Tongue (tissue), 1 donor: ENCODE measurements at regions not wholly inside any gene's neighbourhood (a gene's known extent, or its start where the extent isn't known, plus 50 kb on each side); places are given as distances from the start of the nearest gene placed in this dataset.

ENCODE experiments used
- DNase-seq: peaks from one replicate; pipeline ENCODE4 v3.0.0-alpha.2; 2015

DNA sequence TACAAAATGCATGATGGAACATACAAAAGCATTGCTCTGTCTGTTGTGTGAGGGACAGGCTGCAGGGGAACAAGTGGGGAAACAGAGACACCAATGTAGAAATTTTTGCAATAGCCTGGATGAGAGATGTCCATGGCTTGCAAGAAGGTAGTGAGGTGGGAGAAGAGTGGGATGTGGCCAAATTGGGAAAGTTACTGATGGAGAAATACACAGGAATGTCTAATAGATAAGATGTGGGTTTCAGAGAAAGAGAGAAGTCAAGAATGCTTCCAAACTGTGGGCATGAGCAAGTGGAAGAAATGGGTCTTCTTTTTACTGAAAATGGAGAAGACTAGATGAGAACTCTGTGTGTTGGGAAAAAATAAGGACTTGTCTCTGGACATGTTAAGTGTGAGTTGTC is 592.7 kb downstream of the TNS3 start:
- DNase-seq: no peak

DNA sequence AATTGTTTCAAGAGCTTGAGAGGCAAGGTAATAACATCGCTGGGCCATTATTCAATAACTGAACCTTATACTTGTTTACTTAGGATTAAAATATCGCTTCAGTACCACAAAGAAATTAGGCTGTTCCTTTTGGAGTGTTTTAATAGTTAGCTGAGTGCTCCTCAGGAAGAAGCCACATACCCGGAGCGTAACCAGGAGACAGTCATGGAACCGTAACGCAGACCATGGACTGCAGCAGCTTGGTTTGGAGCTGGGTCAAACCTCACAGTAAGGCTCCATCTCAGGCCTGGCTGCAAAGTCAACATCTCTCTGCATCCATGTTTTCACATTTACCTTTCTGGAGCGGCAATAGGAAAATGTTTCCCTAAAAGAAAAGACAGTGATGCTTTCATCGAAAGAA is 599.0 kb downstream of the TNS3 start:
- DNase-seq: no peak

DNA sequence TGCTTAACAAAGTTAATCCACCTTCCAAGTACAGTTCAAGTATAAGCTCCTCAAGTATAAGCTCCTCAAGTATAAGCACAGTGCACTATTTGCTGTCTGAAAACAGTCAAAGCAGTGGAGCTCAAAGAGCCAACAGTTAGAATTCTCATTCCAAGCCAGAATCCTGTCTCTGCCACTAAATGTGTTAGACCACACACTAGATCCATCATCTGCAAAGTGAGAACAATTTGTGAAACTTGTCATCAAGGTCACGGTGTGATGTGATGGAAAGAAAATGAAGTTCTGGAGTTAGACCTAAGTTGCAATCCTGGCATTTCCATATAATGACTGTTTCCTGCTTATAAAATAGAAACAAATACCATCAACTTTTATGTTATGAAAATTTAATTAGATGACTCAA is 602.5 kb downstream of the TNS3 start:
- no peak for DNase-seq

DNA sequence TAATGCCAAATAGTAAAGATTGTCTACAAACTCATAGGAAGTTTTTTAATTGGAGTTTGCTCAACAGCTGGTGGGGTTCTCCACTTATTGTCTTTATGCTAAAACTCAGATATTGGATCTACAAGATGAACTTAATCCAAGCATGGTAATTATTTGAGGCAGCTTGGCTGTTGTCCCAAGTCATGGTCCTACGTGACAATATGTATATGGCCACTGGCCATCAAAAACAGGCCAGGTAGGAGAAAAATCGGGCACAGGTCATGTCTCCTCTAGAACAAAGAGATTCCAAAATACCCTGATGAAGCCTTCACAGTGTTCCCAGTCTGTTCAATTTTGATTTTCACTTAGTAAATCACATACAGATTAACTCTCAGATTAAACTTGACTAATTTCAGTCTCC is 606.4 kb downstream of the TNS3 start:
- no peak for DNase-seq

DNA sequence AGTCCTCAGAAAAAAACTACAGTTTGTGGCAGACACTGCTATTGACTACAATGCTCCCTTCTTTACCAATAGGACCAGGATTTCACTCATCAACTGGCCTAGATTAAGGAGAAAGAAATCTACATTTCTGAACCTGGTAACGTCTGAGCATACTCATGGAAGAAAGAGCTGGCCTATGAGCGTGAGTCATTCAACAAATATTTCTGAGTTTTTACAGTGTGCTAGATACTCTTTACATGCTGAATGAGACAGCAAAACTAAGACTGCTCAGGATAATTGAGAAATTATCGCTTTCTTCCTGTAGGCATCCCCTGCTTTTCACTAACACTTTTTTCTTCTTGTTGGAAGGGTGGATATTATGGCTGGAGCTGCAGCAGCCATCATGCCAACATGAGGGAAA is 609.7 kb downstream of the TNS3 start:
- DNase-seq: no peak

DNA sequence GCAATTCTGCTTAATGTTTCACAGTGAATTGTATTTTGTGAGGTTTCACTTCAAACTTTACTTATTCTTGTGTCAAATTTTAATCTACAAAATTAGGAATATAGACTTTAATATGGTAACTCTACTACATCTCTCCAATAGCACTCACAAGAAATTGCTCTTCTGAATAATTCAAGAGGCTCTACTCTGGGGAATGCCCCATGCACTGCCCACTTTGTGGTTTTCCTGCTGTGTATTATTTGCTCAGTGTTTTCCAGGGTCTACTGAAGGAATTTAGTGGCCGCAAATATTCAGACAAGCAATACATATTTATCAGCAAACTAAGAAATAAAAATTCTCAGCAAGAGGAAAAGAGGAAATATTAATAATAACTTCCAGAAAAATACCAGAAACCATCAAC is 611.4 kb downstream of the TNS3 start:
- DNase-seq: no peak

DNA sequence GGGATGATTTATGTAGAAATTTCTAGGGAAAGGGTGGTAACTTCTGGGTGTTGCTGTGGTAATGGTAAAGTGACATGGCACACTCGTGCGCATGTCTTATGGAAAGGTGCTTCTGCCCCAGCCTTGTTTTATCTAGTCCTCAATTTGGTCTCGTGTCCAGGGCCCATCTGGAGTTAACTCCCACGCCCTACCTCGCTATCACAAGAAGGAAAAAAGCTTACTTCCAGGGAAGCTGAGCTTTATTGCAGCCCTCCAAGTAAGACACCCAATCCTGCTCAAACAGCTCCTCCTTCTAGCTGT is 611.8 kb downstream of the TNS3 start:
- no peak for DNase-seq

DNA sequence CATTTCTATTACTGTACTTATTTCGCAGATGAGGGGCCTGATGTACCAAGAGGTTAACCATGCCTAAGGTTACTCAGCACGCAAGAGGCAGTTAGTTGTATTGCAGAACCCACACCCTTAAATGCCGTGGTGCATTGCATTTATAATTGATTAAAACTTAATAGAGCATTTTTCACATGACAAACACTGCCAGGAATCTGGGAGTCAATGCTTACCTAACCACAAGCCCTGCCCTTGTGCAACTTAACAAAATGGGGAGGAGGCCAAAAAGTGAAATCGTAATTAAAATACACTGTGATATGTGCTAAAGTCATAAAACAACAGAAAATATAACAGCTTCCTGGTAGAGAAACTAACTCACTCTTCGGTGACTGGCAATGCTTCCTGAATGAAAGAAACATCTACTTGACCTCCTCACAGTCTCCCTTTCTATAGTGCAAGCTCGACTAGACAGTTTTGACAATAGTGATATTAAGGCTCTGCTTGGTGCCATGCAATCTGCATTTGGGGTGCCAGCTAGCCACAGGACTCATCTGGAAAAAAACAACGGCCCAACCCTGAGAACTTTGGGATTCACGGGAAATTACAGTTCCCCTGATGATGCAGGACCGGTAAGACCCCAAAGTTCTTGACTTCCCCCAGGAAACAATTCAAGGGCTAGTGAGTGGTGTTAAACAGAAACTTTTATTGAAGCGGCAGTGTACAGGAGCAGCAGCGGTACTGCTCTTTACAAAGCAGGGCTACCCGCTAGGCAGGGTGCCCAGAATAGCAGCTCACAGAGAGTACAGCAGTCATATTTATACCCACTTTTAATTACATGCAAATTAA is 612.4 kb downstream of the TNS3 start:
- no peak for DNase-seq

DNA sequence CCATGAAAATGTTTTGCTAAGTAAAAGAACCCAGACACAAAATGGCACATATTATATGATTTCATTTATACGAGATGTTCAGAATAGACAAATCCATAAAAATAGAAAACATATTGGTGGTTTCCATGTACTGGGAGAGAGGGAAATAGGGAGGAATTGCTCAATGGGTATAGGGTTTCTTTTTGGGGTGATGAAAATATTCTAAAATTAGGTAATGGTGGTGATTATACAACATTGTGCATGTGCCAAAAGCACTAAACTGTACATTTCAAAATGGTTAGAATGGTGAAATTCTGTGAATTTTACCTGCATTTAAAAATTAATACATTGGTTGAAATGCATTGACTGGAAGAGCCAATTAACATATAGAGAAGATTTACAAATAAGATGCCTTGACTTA is 613.9 kb downstream of the TNS3 start:
- no peak for DNase-seq

DNA sequence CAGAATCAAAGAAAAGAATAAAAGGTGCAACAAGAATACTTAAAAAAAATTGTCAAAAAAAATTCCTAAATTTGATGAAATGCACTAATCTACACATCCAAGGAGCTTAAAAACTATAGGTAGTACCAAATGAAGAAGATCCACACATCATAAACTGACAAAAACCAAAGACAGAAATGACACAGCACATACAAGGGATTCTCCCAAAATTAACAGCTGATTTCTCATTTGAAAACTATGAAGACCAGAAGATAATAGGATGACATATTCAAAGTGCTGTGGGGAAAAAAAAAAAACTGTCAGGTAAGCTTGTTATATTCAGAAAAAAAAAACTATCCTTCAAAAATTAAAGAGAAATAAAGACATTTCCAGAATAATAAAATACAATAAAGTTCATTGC is 618.2 kb downstream of the TNS3 start:
- DNase-seq: no peak

DNA sequence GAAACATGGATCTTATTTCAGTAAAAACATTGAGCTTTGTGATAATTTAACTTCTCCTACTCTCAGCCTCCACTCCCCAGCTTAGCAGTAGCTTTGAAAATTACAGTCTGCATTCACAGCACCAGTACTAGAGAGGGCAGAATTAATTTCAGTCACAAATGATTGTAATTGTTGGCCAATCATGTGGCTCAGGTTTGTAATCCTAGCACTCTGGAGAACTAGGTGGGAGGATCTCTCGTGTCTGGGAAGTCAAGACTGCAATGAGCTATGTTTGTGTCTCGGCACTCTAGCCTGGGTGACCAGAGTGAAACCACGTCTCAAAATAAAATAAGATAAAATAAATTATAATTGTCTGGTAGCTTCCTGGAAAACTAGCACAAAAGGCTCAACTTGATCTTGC is 620.9 kb downstream of the TNS3 start:
- DNase-seq: no peak

DNA sequence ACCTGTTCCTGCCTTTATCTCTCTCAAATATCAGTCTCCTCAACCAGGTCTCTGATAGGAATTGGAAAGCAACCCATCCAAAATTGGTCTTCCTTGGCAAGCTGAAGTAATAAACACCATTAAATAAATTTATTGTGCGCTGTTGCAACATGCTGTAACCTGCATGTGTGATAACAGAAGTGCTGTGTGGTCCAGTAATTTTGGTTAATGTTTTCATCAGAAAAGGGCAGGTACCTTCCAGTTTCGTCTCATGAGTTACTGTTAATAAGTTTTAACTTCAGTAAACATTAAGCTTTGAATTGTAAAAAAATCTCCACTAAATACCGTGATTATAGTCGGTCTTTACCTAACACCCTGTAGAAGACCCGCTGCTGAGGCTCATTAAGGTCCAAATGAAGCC is 624.7 kb downstream of the TNS3 start:
- no peak for DNase-seq

DNA sequence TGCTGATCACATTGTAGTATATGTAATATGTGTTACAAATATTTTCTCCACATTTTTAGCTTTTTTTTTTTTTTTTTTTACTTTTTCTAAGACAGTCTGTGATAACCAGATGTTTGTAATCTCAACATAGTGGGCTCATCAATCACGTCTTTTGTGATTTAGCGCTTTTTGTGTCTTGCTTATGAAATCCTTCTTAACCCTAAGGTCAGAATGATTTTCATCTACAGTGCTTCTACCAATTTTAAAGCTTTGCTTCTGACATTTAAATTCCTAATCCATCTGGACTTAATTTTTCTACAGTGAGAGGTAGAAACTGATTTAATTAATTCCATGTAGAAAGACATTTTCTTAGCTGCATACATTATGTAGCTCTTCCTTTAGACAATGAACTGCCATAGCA is 626.4 kb downstream of the TNS3 start:
- DNase-seq: no peak

DNA sequence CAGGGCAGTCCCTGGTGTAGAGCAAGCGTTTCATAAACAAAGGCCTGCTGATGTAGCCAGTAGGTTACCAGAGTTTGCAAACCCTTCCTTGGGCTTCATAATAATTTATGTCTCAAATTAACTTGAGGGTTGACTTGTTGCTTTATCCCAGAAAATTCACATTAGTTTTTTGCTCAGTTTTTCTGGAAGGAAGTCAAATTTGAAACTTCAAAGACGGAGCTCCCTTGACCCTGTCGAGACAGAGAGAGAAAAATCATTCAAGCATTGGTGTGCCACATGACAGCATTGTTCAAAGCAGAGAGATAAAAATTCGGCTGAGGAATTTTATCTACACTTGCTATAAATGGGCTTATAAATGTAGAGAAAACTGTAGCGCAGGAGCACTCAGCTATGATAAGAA is 627.7 kb downstream of the TNS3 start:
- no peak for DNase-seq

DNA sequence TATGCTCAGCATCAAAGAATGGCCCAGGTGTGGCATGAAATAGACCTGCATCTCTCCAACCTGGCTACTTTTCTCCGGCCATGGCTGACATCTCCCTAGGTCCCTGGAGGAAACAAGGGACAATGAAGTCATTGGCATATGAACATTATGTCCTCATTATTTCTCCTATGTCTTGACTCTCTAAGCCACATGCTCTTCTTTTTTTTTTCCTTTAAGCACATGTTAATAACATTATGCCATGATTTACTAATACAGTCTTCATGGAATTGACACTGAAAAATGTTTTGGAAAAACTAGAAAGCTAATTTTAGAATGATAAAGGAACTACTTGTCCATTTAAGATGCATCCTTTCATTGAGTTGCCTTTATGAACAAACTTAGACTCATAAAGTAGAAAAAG is 628.9 kb downstream of the TNS3 start:
- DNase-seq: no peak

DNA sequence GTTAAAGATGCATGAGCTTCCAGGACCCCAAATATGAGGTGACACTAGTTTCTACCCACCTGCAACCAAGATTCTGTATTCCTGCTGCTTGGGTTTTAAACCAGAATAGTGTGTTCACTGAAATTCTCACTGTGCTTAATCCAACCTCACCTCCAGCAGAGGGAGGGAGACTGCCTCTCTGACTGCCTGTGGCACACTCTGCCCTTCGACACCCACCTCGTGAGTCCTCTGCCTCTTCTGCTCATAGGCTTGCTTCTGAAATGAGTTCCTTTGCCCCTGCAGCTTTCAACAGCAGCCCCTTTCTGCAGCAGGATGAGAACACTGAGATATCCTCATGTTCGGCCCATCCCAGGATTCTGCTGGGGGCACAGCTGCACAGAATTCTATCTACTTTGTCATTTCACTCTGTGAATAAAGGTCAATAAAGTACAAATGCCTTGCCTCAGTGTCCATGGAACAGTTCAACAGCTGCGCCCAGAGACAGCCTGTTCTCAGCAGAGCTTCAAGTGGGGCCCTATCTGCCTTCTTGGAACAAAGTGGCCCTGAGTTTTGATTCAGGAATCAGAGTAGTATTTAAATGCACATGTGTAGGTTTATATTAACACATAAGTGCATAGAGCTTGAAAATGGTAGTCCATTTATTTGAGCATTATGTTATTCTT is 632.5 kb downstream of the TNS3 start:
- DNase-seq: no peak

DNA sequence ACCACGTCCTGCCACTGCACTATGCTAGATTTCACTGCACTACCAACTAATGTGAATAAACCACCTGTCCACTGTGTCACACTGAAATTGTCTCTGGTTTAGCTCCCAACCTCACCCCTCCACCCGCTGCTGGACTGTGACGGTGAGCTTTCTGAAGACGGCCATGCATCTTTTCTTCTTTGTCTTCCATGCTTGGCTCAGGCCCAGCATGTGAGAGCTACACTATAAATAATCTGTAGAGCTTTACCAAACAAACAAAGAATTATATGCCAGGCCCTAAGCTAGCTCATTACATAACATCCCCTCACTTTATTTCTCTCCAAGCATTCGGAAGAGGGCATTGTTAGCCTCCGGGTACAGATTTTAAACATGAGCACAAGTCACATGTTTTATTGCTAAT is 633.2 kb downstream of the TNS3 start:
- DNase-seq: peak; percentile 16

DNA sequence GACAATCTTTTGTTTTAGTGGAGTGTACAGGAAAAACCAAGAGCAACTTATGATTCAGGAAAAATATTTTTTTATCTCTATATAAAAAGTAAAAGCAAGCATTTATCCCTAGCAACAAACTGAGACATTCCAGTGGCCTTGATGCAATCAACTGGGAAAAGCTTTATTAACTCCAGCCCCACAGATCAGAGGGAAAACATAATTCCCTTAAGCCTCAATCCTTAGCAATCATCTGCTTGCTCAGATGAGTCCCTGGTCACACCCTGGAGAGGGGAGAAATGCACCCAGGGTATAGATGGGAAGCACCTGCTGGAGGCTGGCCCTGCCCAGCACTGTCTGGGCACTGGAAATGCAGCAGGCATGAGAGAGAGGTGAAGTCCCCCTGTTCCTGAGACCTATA is 636.6 kb downstream of the TNS3 start:
- DNase-seq: no peak

DNA sequence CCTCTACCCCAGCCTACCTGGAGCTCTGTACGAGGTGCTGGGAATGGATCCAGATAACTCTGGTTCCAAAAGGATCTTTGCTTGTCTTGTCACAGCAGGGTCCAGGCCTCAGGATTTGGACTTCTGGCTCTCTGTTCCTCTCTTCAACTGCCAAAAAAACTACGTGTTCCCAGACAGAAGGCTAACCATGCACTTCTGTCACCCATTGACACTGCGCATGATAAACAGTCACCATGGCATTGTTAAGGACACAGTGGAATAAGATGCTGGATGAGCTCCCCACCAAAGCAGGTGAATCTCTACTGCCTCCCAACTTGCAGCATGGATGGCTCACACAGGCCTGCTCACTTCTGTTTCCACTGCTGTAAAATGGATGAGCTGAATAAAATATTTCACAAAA is 637.9 kb downstream of the TNS3 start:
- peak; percentile 29 for DNase-seq

DNA sequence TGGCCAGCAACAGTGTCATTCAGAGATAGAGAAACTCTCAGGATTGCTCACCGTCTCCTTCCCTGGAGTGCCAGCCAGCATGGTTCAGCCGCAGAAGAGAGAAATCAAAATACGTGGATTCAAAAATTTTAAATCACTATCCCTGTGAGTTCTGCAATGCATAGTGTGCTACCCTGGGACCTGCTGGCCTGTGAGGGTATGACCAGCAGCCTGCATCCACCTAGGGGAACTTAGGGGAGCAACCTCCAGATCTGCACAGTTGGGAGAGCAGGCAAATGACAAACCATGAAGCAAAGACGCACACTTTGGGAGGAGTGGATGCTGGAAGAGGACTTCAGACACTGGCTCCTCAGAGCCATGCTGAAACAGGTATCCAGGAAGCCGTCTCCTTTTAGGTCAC is 639.3 kb downstream of the TNS3 start:
- DNase-seq: no peak

DNA sequence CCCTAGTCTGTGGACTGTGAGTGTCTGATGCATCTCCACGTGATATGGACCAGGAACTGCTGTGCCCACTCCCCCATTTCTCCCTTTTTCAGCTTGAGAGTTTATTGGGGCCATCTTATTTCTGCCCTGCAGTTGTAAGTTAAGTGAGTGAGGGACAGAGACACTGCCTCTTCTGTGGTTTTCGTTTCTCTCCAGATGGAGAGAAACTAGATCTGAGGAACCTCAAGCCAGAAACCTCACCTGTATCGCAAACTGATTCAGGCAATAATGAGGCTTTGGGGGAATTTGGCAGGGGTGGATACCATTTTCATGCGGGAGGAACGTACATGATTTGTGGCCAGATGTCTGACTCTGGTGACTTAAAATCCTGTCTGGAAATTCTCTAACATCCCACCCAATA is 641.7 kb downstream of the TNS3 start:
- no peak for DNase-seq

DNA sequence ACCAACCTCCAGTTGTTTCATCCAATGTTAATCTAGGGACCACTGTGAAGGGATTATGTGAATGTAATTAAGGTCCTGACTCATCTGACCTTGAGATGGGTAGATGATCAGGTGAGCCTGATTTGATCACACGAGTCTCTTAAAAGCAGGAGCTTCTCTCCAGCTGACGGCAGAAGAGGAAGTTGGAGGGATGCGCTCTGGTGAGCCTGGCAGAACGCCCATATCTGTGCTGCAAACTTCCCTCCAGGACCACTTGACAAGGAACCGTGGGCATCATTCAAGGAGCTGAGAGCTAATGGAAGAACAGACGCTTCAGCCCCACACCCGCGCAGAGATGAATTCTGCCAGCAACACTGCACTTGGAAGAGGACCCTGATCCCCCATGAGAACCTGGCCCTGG is 642.4 kb downstream of the TNS3 start:
- no peak for DNase-seq

DNA sequence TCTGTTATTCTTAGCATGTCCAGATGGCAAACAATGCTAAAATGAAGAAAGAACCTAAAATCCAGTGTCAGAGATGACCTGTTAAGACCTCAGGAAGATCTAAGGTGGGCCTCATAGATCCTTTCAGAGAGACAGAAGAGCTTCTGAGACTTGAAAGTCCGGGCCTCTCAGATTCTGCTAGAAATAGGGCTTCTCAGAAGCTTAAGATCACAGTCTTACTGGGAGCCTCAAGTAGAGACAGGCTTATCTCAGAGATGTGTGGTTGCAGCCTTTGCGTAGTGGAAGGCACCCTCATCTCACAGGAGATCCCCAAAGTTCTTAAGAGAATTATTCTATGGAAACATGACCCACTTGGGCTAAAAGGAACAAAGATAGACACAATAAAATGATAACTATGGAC is 642.8 kb downstream of the TNS3 start:
- no peak for DNase-seq

DNA sequence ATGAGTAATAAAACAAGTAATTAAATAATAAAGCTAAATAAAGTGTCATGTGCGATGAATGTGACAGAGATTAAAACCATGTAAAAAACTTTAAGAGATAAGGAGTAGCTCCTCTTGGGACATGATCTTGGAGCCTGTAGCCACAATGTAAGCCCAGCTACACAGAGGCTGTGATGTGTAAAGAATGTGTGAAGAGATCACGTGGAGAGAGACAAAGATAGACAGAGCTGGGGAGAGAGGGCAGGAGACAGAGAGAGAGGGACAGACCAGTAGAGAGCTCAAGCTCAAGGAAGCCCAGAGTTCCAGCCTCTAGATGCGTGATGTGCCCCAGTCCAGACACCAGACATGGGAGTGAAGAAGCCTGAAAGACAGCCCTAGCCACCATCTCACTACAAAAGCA is 644.1 kb downstream of the TNS3 start:
- DNase-seq: no peak
